ENCODE measurements at regions not wholly inside any gene's neighbourhood (a gene's known extent, or its start where the extent isn't known, plus 50 kb on each side); places are given as distances from the start of the nearest gene placed in this dataset.
"Not testable (repeated sequence)": the region's sequence is repeated elsewhere in the genome, so short reads cannot be mapped to it uniquely, and the experiment has no call there.

DNA sequence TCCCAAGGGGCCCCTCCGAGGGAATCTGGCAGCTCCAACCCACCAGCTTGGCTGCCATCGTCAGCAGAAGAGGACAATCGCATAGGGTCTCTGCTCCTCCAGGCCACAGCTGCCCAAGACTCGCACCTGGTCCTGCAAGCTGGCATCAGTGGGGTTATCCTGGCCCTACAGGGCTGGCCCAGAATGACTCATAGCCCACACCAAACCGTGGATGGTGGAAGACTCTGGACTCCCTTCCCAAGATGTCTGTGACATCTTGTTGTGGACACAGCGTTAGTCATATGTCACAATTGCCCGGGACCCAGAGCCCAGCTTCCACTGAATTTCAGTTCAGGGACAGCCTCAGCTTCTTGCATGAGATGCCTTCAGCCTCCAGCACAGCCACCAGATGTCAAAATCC lies 91.5 kb upstream of the CUX1 start:
- no peaks in the 10 kb centered on the region for H3K4me1 Mint-ChIP-seq (ENCODE audit: low read depth)
- CTCF ChIA-PET: no interaction called here

DNA sequence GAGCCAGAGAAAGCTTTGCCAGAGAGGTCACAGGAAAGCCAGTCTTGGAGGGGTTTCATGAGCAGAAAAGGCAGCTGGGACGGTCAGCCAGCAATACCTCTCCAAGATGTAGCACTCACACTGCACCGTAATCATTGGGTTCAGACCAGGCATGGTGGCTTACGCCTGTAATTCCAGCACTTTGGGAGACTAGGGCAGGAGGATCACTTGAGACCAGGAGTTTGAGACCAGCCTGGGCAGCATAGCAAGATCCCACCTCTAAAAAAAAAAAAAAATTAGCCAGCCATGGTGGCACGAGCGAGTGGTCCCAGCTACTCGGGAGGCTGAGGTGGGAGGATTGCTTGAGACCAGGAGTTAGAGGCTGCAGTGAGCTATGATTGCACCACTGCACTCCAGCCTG lies 90.2 kb upstream of the CUX1 start:
- DNase-seq (no peak), ATAC-seq (no peak)
- Mint-ChIP-seq H3K27ac (no peak overlapping the region), H3K4me3 (no peak overlapping the region), H3K9me3 (no peaks in the 10 kb centered on the region), H3K4me1 (ENCODE audit: low read depth) (no peaks in the 10 kb centered on the region), H3K27me3 (no peaks in the 10 kb centered on the region), H3K36me3 (ENCODE audit: low read depth) (no peaks in the 10 kb centered on the region)
- POLR2A ChIA-PET: interaction anchor here (0.7 kb wide), 1 partner anchor 9 kb away, joined by 3 read pairs; no protein-coding TSS in a partner anchor
- CTCF ChIA-PET: no interaction called here
- TF ChIP-seq, protein P1, sequence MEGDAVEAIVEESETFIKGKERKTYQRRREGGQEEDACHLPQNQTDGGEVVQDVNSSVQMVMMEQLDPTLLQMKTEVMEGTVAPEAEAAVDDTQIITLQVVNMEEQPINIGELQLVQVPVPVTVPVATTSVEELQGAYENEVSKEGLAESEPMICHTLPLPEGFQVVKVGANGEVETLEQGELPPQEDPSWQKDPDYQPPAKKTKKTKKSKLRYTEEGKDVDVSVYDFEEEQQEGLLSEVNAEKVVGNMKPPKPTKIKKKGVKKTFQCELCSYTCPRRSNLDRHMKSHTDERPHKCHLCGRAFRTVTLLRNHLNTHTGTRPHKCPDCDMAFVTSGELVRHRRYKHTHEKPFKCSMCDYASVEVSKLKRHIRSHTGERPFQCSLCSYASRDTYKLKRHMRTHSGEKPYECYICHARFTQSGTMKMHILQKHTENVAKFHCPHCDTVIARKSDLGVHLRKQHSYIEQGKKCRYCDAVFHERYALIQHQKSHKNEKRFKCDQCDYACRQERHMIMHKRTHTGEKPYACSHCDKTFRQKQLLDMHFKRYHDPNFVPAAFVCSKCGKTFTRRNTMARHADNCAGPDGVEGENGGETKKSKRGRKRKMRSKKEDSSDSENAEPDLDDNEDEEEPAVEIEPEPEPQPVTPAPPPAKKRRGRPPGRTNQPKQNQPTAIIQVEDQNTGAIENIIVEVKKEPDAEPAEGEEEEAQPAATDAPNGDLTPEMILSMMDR (IDR thresholded peaks at IDR 0.05): no peak
- intact Hi-C loops (cut with micrococcal nuclease): no loop called here

More for the DNA sequence above, 91.5 kb upstream of the CUX1 start:
- intact Hi-C loops (cut with micrococcal nuclease): no loop called here
- POLR2A ChIA-PET: no interaction called here
- ATAC-seq: no peak
- TF ChIP-seq, protein P1 (IDR thresholded peaks at IDR 0.05): no peak
- H3K9me3 Mint-ChIP-seq: no peaks in the 10 kb centered on the region
- H3K27me3 Mint-ChIP-seq: no peaks in the 10 kb centered on the region
- H3K4me3 Mint-ChIP-seq: no peak overlapping the region
- H3K36me3 Mint-ChIP-seq (ENCODE audit: low read depth): no peaks in the 10 kb centered on the region
- H3K27ac Mint-ChIP-seq: no peak overlapping the region
- no peak for DNase-seq

DNA sequence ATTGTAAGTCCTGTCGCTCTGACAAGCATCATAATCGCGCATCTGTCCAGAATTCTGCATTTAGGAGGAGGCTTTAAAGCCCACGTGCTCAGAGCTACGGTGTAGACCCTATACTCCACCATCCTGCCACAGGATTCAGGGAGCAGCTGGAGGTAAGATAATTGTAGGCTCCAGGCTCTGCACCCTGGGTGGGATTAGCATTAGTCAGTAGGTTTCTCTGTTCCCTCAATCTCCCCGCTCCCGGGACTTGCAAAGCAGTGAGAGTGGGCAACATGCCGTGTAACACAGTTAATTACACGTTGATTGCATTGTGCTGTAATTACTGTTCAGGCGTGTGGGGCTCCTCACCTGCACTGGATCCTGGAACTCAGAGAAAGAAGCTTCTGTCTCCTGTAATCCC lies 89.3 kb upstream of the CUX1 start:
- DNase-seq (no peak), ATAC-seq (no peak)
- H3K36me3 Mint-ChIP-seq (ENCODE audit: low read depth): no peaks in the 10 kb centered on the region
- ChIA-PET CTCF (no interaction called here), POLR2A (no interaction called here)
- H3K27me3 Mint-ChIP-seq: no peaks in the 10 kb centered on the region
- no peaks in the 10 kb centered on the region for H3K4me1 Mint-ChIP-seq (ENCODE audit: low read depth)
- H3K4me3 Mint-ChIP-seq: no peak overlapping the region
- H3K27ac Mint-ChIP-seq: no peak overlapping the region
- intact Hi-C loops (cut with micrococcal nuclease): no loop called here
- H3K9me3 Mint-ChIP-seq: no peaks in the 10 kb centered on the region
- TF ChIP-seq, protein P1 (IDR thresholded peaks at IDR 0.05): no peak

DNA sequence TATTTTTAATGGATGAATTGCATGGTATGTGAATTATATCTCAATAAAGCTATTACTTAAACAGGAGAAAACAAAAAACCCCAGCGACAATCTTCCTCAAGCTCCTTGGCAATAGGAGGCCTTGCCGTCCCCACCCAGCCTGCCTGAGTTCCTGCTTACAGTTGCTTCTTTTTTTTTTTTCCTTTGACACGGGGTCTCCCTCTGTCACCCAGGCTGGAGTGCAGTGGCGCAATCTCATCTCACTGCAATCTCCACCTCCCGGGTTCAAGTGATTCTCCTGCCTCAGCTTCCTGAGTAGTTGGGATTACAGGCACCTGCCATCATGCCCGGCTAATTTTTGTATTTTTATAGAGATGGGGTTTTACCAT lies 88.6 kb upstream of the CUX1 start:
- POLR2A ChIA-PET; H3K4me3 Mint-ChIP-seq; H3K9me3 Mint-ChIP-seq; H3K4me1 Mint-ChIP-seq (ENCODE audit: low read depth); H3K27me3 Mint-ChIP-seq; CTCF ChIA-PET; DNase-seq; H3K27ac Mint-ChIP-seq; intact Hi-C loops (cut with micrococcal nuclease); H3K36me3 Mint-ChIP-seq (ENCODE audit: low read depth); ATAC-seq: not testable (repeated sequence)

DNA sequence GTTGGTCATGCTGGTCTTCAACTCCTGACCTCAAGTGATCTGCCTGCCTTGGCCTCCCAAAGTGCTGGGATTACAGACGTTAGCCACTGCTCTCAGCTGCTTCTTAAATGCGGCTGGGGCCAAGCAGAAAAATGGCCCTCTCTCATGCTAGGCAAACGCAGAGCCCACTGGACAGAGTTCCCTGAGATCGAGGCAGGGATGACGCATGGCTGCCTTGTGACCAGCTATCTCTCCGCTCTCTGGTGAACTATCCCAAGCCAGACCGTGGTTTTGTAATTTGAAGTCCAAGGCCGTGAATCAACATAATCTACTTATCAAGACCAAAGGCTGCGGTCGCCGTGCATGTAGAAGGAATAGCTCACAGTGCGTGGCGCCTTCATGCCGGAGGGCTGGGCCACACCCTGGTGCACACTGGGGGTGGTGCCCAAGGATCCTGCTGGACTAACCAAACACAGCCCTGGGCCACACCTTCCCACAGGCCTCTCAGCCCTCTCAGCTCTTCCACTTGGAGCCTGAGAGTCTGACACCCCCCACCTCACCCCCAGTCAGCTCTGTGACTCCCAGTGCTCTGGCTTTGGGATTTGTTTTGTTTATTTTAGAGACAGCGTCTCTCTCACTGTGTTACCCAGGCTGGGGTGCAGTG lies 88.1 kb upstream of the CUX1 start:
- no peaks in the 10 kb centered on the region for H3K9me3 Mint-ChIP-seq
- intact Hi-C loops (cut with micrococcal nuclease): no loop called here
- no peaks in the 10 kb centered on the region for H3K4me1 Mint-ChIP-seq (ENCODE audit: low read depth)
- TF ChIP-seq, protein P1 (IDR thresholded peaks at IDR 0.05): no peak
- no peak for DNase-seq
- ATAC-seq: no peak
- CTCF ChIA-PET: interaction anchor here (1.5 kb wide), 1 partner anchor 16 kb away, joined by 3 read pairs; no protein-coding TSS in a partner anchor
- H3K27me3 Mint-ChIP-seq: no peaks in the 10 kb centered on the region
- no peak overlapping the region for H3K4me3 Mint-ChIP-seq
- no peak overlapping the region for H3K27ac Mint-ChIP-seq
- H3K36me3 Mint-ChIP-seq (ENCODE audit: low read depth): no peaks in the 10 kb centered on the region
- POLR2A ChIA-PET: no interaction called here
